Natural killer cell (primary cell): ENCODE measurements at regions not wholly inside any gene's neighbourhood (a gene's known extent, or its start where the extent isn't known, plus 50 kb on each side); places are given as distances from the start of the nearest gene placed in this dataset.

Experiments used
- ATAC-seq, 3 donors: fragments of 150-1000 bp in 2 of 3; fragments of 200-7000 bp in 1 of 3; cut with Tn5 transposase; 1 replicate in 1 of 3; 2 replicates in 2 of 3; pipeline ENCODE4 v1.10.0; 2021; ENCODE audit warnings: mild to moderate bottlenecking in 2 of 3, moderate library complexity in 2 of 3
- DNase-seq, 2 donors: peaks; one replicate each; pipeline versions ENCODE4 v3.0.0 to v3.0.0-alpha.2; 2013 to 2021; ENCODE audit warnings: mixed read lengths in 1 of 2
- H3K27ac ChIP-seq: one replicate; pipeline ENCODE4 v1.5.1; 2013; ENCODE audit warnings: mild to moderate bottlenecking, low read length
- H3K27me3 ChIP-seq: one replicate; pipeline ENCODE4 v1.6.1; 2013; ENCODE audit warnings: low read length; ENCODE audit not compliant: control insufficient read depth, insufficient read depth
- H3K36me3 ChIP-seq: one replicate; pipeline ENCODE4 v1.6.1; 2013; ENCODE audit warnings: low read length; ENCODE audit not compliant: control insufficient read depth, insufficient read depth
- H3K4me1 ChIP-seq: one replicate; pipeline ENCODE4 v1.6.1; 2013; ENCODE audit warnings: low read length; ENCODE audit not compliant: control insufficient read depth, insufficient read depth
- H3K4me3 ChIP-seq: one replicate; pipeline ENCODE4 v1.5.1; 2013; ENCODE audit warnings: low read length
- H3K9me3 ChIP-seq: one replicate; pipeline ENCODE4 v1.6.1; 2013; ENCODE audit warnings: low read length; ENCODE audit not compliant: control insufficient read depth, insufficient read depth
- H3K27ac Mint-ChIP-seq, 2 donors: one replicate each; pipeline ENCODE4 v1.8.0; 2022; ENCODE audit warnings: mild to moderate bottlenecking in 2 of 2, mixed read lengths in 2 of 2, moderate library complexity in 1 of 2
- H3K27me3 Mint-ChIP-seq, 2 donors: one replicate each; pipeline ENCODE4 v1.8.0; 2022; ENCODE audit warnings: low read depth in 2 of 2, mixed read lengths in 2 of 2
- H3K36me3 Mint-ChIP-seq: one replicate; pipeline ENCODE4 v1.8.0; 2022; ENCODE audit warnings: mixed read lengths
- H3K4me1 Mint-ChIP-seq, 2 donors: one replicate each; pipeline ENCODE4 v1.8.0; 2022; ENCODE audit warnings: mixed read lengths in 2 of 2
- H3K4me3 Mint-ChIP-seq: one replicate; pipeline ENCODE4 v1.8.0; 2022; ENCODE audit warnings: mild to moderate bottlenecking, moderate library complexity, mixed read lengths
- H3K9me3 Mint-ChIP-seq, 2 donors: one replicate each; pipeline ENCODE4 v1.8.0; 2022; ENCODE audit warnings: mixed read lengths in 2 of 2
- WGBS: methylation state at CpG from one replicate; pipeline ENCODE4 v1.1.7; 2013; ENCODE audit warnings: missing lambda C conversion rate; ENCODE audit not compliant: insufficient coverage; 5-methylcytosine and 5-hydroxymethylcytosine counted together
- intact Hi-C: fragments of 100-400 bp; cut with micrococcal nuclease; formaldehyde crosslinking; loops from one replicate; pipeline ENCODE4 v1.14.2; 2022
- TF ChIP-seq, protein P1 (sequence below): fragments of 200-600 bp; IDR thresholded peaks from one replicate; pipeline ENCODE4 v1.8.0; 2022; ENCODE audit warnings: antibody characterized with exemption

DNA sequence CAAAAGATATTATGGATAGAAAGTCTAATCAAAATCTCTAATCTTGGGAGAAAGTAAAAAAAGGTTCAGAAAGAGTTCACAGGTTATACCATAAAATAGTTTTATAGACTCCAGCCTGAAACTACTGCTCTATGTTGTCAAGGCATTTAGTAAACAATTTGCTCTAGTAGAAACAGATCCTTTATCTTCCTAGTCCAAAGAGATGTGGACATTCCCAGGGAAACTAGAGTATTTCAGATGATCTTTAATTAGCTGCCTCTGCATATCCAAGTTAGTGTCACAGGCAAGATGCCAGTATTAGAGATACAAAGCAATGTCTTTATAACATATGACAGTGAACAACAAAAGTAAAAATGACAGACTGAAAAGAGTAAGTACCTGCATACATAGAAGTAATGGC is 708.6 kb downstream of the CCDC85A start:
- ATAC-seq = no peak

DNA sequence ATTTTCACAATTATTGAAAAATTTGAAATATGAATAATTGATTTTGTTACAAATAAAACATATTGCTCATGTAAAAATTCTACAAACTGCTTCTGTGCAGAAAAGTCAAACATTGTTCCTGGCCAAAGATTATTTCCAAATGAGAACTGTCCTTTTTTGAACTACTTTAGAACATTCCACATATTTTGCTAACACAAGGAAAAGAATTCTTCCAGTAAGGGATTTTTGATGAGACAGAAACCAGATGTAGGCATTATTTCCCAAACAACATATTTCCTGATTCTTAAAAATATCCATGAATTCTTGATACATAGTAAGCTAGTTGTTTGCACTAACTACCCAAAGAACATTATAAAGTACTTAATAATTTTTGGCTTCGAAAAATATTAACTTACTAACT is 715.2 kb downstream of the CCDC85A start:
- Mint-ChIP-seq H3K9me3 (peaks cover 12 to 16% of the 10 kb centered on the region in 2 donors), H3K36me3 (no peaks in the 10 kb centered on the region), H3K27me3 (no peaks in the 10 kb centered on the region), H3K4me1 (no peaks in the 10 kb centered on the region), H3K4me3 (no peak overlapping the region), H3K27ac (no peak overlapping the region)
- WGBS = no CpG with 5 or more reads among the region's 1 CpG
- no peak for DNase-seq
- H3K9me3 ChIP-seq = peaks cover 5% of the 10 kb centered on the region
- TF ChIP-seq, protein P1, sequence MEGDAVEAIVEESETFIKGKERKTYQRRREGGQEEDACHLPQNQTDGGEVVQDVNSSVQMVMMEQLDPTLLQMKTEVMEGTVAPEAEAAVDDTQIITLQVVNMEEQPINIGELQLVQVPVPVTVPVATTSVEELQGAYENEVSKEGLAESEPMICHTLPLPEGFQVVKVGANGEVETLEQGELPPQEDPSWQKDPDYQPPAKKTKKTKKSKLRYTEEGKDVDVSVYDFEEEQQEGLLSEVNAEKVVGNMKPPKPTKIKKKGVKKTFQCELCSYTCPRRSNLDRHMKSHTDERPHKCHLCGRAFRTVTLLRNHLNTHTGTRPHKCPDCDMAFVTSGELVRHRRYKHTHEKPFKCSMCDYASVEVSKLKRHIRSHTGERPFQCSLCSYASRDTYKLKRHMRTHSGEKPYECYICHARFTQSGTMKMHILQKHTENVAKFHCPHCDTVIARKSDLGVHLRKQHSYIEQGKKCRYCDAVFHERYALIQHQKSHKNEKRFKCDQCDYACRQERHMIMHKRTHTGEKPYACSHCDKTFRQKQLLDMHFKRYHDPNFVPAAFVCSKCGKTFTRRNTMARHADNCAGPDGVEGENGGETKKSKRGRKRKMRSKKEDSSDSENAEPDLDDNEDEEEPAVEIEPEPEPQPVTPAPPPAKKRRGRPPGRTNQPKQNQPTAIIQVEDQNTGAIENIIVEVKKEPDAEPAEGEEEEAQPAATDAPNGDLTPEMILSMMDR = no peak
- H3K27ac ChIP-seq = no peak overlapping the region
- H3K4me1 ChIP-seq = no peaks in the 10 kb centered on the region
- intact Hi-C loops = no loop called here
- no peak for ATAC-seq
- no peaks in the 10 kb centered on the region for H3K27me3 ChIP-seq
- no peaks in the 10 kb centered on the region for H3K36me3 ChIP-seq
- no peak overlapping the region for H3K4me3 ChIP-seq

More for the DNA sequence above, 708.6 kb downstream of the CCDC85A start:
- DNase-seq = no peak
- H3K27me3 Mint-ChIP-seq = no peaks in the 10 kb centered on the region
- intact Hi-C loops = no loop called here
- no peaks in the 10 kb centered on the region for H3K27me3 ChIP-seq
- no peaks in the 10 kb centered on the region for H3K4me1 ChIP-seq
- no peak overlapping the region for H3K4me3 Mint-ChIP-seq
- no peak overlapping the region for H3K27ac Mint-ChIP-seq
- peaks cover 5 to 9% of the 10 kb centered on the region in 2 donors for H3K9me3 Mint-ChIP-seq
- H3K27ac ChIP-seq = no peak overlapping the region
- H3K36me3 ChIP-seq = no peaks in the 10 kb centered on the region
- no peak overlapping the region for H3K4me3 ChIP-seq
- no peaks in the 10 kb centered on the region for H3K36me3 Mint-ChIP-seq
- TF ChIP-seq, protein P1 = no peak
- peaks cover under 1% of the 10 kb centered on the region for H3K9me3 ChIP-seq
- H3K4me1 Mint-ChIP-seq = no peaks in the 10 kb centered on the region

DNA sequence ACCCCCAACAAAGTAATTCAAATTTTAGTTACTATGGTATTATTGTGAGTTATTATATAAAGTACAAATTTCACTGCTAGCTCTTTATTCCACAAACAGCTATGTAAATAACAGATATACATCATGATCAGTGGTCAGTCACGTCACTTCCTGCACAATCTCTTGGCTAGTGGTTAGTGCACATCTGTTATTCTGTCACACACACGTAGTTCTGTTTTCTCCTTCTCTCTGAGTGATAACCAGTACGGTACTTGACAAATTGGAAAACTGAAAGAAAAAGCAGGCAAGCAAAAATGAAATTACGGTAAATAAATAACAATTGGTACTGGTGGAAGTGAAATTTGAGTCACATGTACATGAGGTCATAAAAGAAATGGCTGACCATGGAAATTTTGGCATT is 728.7 kb downstream of the CCDC85A start:
- H3K4me3 Mint-ChIP-seq = no peak overlapping the region
- H3K4me1 Mint-ChIP-seq = no peaks in the 10 kb centered on the region
- DNase-seq = no peak
- intact Hi-C loops = no loop called here
- Histone ChIP-seq H3K9me3 (no peaks in the 10 kb centered on the region), H3K27me3 (no peaks in the 10 kb centered on the region), H3K4me3 (no peak overlapping the region), H3K4me1 (no peaks in the 10 kb centered on the region), H3K27ac (no peak overlapping the region), H3K36me3 (no peaks in the 10 kb centered on the region)
- H3K27ac Mint-ChIP-seq = no peak overlapping the region
- no peaks in the 10 kb centered on the region for H3K27me3 Mint-ChIP-seq
- TF ChIP-seq, protein P1 = no peak
- ATAC-seq = no peak
- H3K36me3 Mint-ChIP-seq = peaks cover 11% of the 10 kb centered on the region
- 36% methylated on average over 3 of the region's 4 CpGs for WGBS
- H3K9me3 Mint-ChIP-seq = peaks cover 17 to 20% of the 10 kb centered on the region in 2 donors

DNA sequence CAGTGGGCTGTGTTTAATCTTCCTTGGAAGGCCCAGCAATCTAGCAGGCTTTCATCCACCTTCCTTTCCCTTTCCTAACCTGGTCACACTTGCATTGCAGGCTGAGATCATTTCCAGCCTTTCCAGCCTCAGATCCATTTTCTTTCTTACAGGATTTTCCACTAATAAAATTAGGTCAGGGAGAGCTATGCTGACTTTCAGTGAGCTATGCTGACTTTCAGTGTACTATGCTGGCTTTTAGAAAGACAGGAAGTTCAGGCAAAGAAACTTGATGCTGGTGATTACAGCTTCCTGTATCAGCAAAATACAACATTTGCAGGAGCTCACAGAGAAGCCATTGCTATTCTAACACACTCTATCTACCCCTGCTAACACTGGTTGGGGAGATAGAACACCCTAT is 735.0 kb downstream of the CCDC85A start:
- H3K27ac Mint-ChIP-seq = no peak overlapping the region
- H3K36me3 ChIP-seq = no peaks in the 10 kb centered on the region
- no peaks in the 10 kb centered on the region for H3K4me1 Mint-ChIP-seq
- no peaks in the 10 kb centered on the region for H3K4me1 ChIP-seq
- no peaks in the 10 kb centered on the region for H3K27me3 Mint-ChIP-seq
- H3K36me3 Mint-ChIP-seq = peaks cover 11% of the 10 kb centered on the region
- intact Hi-C loops = no loop called here
- H3K9me3 Mint-ChIP-seq = peaks cover 18 to 19% of the 10 kb centered on the region in 2 donors
- no peaks in the 10 kb centered on the region for H3K27me3 ChIP-seq
- H3K27ac ChIP-seq = no peak overlapping the region
- H3K9me3 ChIP-seq = peaks cover 3% of the 10 kb centered on the region
- DNase-seq (no peak), ATAC-seq (no peak)
- H3K4me3 ChIP-seq = no peak overlapping the region
- no peak overlapping the region for H3K4me3 Mint-ChIP-seq
- TF ChIP-seq, protein P1 = no peak
